ENCODE measurements at regions not wholly inside any gene's neighbourhood (a gene's known extent, or its start where the extent isn't known, plus 50 kb on each side); places are given as distances from the start of the nearest gene placed in this dataset.

DNA sequence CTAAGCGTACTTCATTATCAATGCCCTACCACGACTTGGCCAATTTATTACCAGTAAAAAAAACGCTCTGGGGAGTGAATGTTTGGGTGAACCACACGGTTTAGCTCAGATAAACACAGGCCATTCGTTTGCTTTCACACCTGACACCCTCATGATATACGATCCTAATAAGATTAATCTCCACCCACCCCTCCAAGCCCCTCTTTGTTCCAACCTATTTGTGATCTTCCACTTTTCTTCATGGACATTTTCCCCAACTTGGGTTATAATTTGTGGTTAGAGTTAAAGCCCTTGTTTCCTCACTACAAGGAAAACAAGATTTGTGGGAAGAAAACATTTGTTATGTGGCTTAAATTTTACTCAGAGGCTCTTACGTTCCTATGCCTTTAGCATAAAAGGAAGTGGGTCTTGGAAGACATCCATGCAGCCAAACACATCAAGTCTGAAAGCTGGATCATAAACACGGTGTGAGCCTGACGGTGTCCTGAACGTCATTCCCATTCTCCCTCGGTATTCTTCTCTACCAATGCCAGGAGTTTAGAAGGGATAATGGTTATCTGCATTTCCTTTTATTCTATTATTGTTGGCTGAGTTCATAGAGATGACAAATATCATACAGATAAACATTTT lies 518.9 kb downstream of the NR2F2 start:
- Histone ChIP-seq H3K79me2 (ENCODE audit: control insufficient read depth, insufficient read depth, low read length) (no peaks in the 10 kb centered on the region), H3K36me3 (ENCODE audit: control insufficient read depth, insufficient read depth, low read length) (no peaks in the 10 kb centered on the region), H3K9ac (ENCODE audit: insufficient read depth, low read length) (no peak overlapping the region), H3K27ac (ENCODE audit: insufficient read depth, low read length) (no peak overlapping the region), H3K27me3 (ENCODE audit: control insufficient read depth, insufficient read depth, low read length) (no peaks in the 10 kb centered on the region), H3K4me1 (ENCODE audit: control insufficient read depth, extremely low read depth, insufficient read depth, low read length) (no peaks in the 10 kb centered on the region), H3K4me2 (ENCODE audit: extremely low read depth, insufficient read depth, low read length) (no peak overlapping the region), H3K9me3 (ENCODE audit: control insufficient read depth, insufficient read depth, low read depth, low read length) (no peaks in the 10 kb centered on the region), H4K20me1 (ENCODE audit: control insufficient read depth, extremely low read depth, insufficient read depth, low read length) (no peaks in the 10 kb centered on the region), H2AFZ (ENCODE audit: low read length) (no peak overlapping the region), H3K4me3 (replicated peaks in 1 of 4; ENCODE audit: control extremely low read depth in 1 of 4, insufficient read depth in 1 of 4, low read depth in 3 of 4, low read length in 4 of 4) (no peak overlapping the region)
- DNase-seq (ENCODE audit: low read depth in 2 of 2) = peak; percentile 63 to 94
- TF ChIP-seq, protein P1, sequence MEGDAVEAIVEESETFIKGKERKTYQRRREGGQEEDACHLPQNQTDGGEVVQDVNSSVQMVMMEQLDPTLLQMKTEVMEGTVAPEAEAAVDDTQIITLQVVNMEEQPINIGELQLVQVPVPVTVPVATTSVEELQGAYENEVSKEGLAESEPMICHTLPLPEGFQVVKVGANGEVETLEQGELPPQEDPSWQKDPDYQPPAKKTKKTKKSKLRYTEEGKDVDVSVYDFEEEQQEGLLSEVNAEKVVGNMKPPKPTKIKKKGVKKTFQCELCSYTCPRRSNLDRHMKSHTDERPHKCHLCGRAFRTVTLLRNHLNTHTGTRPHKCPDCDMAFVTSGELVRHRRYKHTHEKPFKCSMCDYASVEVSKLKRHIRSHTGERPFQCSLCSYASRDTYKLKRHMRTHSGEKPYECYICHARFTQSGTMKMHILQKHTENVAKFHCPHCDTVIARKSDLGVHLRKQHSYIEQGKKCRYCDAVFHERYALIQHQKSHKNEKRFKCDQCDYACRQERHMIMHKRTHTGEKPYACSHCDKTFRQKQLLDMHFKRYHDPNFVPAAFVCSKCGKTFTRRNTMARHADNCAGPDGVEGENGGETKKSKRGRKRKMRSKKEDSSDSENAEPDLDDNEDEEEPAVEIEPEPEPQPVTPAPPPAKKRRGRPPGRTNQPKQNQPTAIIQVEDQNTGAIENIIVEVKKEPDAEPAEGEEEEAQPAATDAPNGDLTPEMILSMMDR (conservative IDR thresholded peaks at IDR 0.05 in 1 of 2, IDR thresholded peaks at IDR 0.05 in 1 of 2; ENCODE audit: low read depth in 1 of 2, low read length in 2 of 2) = no peak
- TF ChIP-seq EZH2 (IDR thresholded peaks at IDR 0.05; ENCODE audit: low read length, missing control alignments) = no peak

DNA sequence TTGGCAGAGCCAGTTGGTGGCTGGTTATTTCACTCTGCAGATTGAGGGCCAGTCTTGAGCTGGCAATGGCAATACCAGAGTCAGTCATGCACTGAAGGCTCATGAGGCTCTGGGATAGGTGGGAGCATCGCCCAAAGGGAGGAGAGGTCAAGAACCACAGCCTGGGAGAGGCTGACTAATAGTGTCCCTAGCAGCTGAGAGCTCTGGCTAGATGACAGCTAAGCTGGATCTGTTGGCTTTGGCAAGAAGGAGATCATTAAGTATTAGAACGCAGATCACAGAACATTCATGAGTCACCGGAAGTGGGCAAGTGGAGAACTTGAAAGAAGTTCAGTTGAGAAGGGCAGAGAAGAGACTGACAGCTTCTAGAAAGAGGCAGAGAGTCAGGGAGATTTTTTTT lies 521.1 kb downstream of the NR2F2 start:
- H3K36me3 ChIP-seq (ENCODE audit: control insufficient read depth, insufficient read depth, low read length) = no peaks in the 10 kb centered on the region
- H3K4me1 ChIP-seq (ENCODE audit: control insufficient read depth, extremely low read depth, insufficient read depth, low read length) = no peaks in the 10 kb centered on the region
- no peaks in the 10 kb centered on the region for H3K9me3 ChIP-seq (ENCODE audit: control insufficient read depth, insufficient read depth, low read depth, low read length)
- peak; percentile 72 to 98 for DNase-seq (ENCODE audit: low read depth in 2 of 2)
- no peak overlapping the region for H3K4me2 ChIP-seq (ENCODE audit: extremely low read depth, insufficient read depth, low read length)
- H3K79me2 ChIP-seq (ENCODE audit: control insufficient read depth, insufficient read depth, low read length) = no peaks in the 10 kb centered on the region
- H4K20me1 ChIP-seq (ENCODE audit: control insufficient read depth, extremely low read depth, insufficient read depth, low read length) = no peaks in the 10 kb centered on the region
- H2AFZ ChIP-seq (ENCODE audit: low read length) = no peak overlapping the region
- H3K27me3 ChIP-seq (ENCODE audit: control insufficient read depth, insufficient read depth, low read length) = no peaks in the 10 kb centered on the region
- no peak overlapping the region for H3K4me3 ChIP-seq (replicated peaks in 1 of 4; ENCODE audit: control extremely low read depth in 1 of 4, insufficient read depth in 1 of 4, low read depth in 3 of 4, low read length in 4 of 4)
- H3K27ac ChIP-seq (ENCODE audit: insufficient read depth, low read length) = no peak overlapping the region
- no peak for TF ChIP-seq EZH2 (IDR thresholded peaks at IDR 0.05; ENCODE audit: low read length, missing control alignments)
- TF ChIP-seq, protein P1 (conservative IDR thresholded peaks at IDR 0.05 in 1 of 2, IDR thresholded peaks at IDR 0.05 in 1 of 2; ENCODE audit: low read depth in 1 of 2, low read length in 2 of 2) = no peak
- no peak overlapping the region for H3K9ac ChIP-seq (ENCODE audit: insufficient read depth, low read length)

DNA sequence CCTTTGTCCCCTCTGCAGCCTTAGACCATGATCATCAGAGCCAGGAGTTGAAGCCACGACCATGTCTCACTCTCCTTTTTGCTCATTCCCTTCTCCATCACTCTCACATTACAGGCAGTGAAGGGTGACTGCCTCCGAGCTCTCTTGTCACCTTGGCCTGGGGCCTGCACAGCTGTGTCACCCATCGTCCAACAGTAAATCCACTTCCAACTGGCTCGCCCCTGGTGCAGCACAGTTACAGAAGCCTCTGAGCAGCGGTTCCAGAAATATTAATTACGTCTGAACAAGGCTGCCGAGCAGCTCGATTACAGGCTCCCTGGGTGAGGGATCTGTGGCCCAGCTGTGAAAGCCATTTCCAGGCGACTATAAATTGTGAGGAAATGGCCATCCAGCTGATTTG lies 528.2 kb downstream of the NR2F2 start:
- Histone ChIP-seq H2AFZ (ENCODE audit: low read length) (no peak overlapping the region), H3K36me3 (ENCODE audit: control insufficient read depth, insufficient read depth, low read length) (no peaks in the 10 kb centered on the region), H3K79me2 (ENCODE audit: control insufficient read depth, insufficient read depth, low read length) (no peaks in the 10 kb centered on the region), H3K27me3 (ENCODE audit: control insufficient read depth, insufficient read depth, low read length) (no peaks in the 10 kb centered on the region), H3K9me3 (ENCODE audit: control insufficient read depth, insufficient read depth, low read depth, low read length) (no peaks in the 10 kb centered on the region), H3K27ac (ENCODE audit: insufficient read depth, low read length) (no peak overlapping the region), H3K9ac (ENCODE audit: insufficient read depth, low read length) (no peak overlapping the region), H3K4me1 (ENCODE audit: control insufficient read depth, extremely low read depth, insufficient read depth, low read length) (no peaks in the 10 kb centered on the region), H3K4me3 (replicated peaks in 1 of 4; ENCODE audit: control extremely low read depth in 1 of 4, insufficient read depth in 1 of 4, low read depth in 3 of 4, low read length in 4 of 4) (no peak overlapping the region), H3K4me2 (ENCODE audit: extremely low read depth, insufficient read depth, low read length) (no peak overlapping the region), H4K20me1 (ENCODE audit: control insufficient read depth, extremely low read depth, insufficient read depth, low read length) (no peaks in the 10 kb centered on the region)
- no peak for DNase-seq (ENCODE audit: low read depth in 2 of 2)
- TF ChIP-seq, protein P1 (conservative IDR thresholded peaks at IDR 0.05 in 1 of 2, IDR thresholded peaks at IDR 0.05 in 1 of 2; ENCODE audit: low read depth in 1 of 2, low read length in 2 of 2) = no peak
- no peak for TF ChIP-seq EZH2 (IDR thresholded peaks at IDR 0.05; ENCODE audit: low read length, missing control alignments)

Data from fibroblast of lung (primary cell).